Endothelial cell of umbilical vein (primary cell): ENCODE measurements at regions not wholly inside any gene's neighbourhood (a gene's known extent, or its start where the extent isn't known, plus 50 kb on each side); places are given as distances from the start of the nearest gene placed in this dataset.

Experiments used
- CTCF ChIP-seq, 2 donors: IDR thresholded peaks; 1 replicate in 1 of 2; 2 replicates in 1 of 2; pipeline ENCODE4 v1.5.1; 2011; ENCODE audit warnings: low read length in 2 of 2, mild to moderate bottlenecking in 2 of 2, moderate library complexity in 2 of 2, control low read depth in 1 of 2, inconsistent platforms in 1 of 2, low read depth in 1 of 2; ENCODE audit not compliant: insufficient read depth in 1 of 2; ENCODE audit errors: extremely low read depth in 1 of 2
- EZH2 ChIP-seq: IDR thresholded peaks from 2 replicates; pipeline ENCODE4 v1.6.1; 2012; ENCODE audit warnings: borderline replicate concordance, low read depth, mild to moderate bottlenecking, moderate library complexity, low read length, inconsistent platforms; ENCODE audit not compliant: severe bottlenecking
- FOS ChIP-seq: IDR thresholded peaks from 2 replicates; pipeline ENCODE4 v1.6.1; 2011; ENCODE audit warnings: mild to moderate bottlenecking, low read length, moderate library complexity, borderline replicate concordance; ENCODE audit not compliant: insufficient read depth
- MAX ChIP-seq: IDR thresholded peaks from 2 replicates; pipeline ENCODE4 v1.6.1; 2011; ENCODE audit not compliant: insufficient read depth, insufficient read length
- MYC ChIP-seq: IDR thresholded peaks from one replicate; pipeline ENCODE4 v1.6.1; 2011; ENCODE audit warnings: mild to moderate bottlenecking, low read depth, low read length
- POLR2AphosphoS5 ChIP-seq: IDR thresholded peaks from 2 replicates; pipeline ENCODE4 v1.6.1; 2012; ENCODE audit warnings: low read depth, mild to moderate bottlenecking, control low read depth, low read length, moderate library complexity; ENCODE audit not compliant: insufficient read depth

DNA sequence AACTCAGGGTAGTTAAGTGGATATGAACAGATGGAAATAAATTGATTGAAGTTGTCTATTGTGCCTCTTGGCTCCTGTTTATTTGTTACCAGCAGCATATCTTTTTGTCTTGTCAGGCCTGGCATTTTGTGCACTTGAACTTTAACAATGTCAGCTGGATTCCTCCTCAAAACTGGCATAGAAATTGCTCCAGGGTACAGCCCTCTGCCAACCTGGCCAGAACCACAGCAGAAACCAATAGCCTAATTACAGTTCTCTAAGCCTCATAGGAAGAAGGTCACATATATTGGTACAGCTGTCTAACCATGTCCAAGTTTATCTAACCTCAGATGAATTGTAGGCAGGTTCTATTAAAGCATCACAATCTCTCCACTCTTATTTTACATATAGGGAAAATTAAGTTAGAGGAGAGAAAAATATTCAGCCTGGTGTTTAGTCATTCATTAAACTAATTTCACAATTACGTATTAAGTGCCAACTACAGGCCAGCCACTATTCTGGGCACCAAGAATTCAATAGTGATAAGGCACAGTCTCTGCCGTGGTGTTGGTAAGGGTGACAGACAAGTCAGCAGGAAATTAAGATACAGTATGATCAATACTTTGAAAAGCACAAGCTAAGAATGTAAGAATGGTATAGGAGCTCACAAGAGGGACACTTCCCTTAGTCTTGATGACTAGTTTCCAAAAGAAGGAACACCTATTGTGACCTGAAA is 452.9 kb upstream of the NECTIN3 start:
- no peak for TF ChIP-seq CTCF (IDR thresholded peaks at IDR 0.05; ENCODE audit: extremely low read depth in 1 of 2, insufficient read depth in 1 of 2, low read depth in 1 of 2, low read length in 2 of 2)
- TF ChIP-seq MAX = no peak
- TF ChIP-seq POLR2AphosphoS5 = no peak
- TF ChIP-seq MYC = no peak
- TF ChIP-seq EZH2 = no peak
- TF ChIP-seq FOS = no peak
